ENCODE measurements at regions not wholly inside any gene's neighbourhood (a gene's known extent, or its start where the extent isn't known, plus 50 kb on each side); places are given as distances from the start of the nearest gene placed in this dataset.
"Not testable (repeated sequence)": the region's sequence is repeated elsewhere in the genome, so short reads cannot be mapped to it uniquely, and the experiment has no call there.

DNA sequence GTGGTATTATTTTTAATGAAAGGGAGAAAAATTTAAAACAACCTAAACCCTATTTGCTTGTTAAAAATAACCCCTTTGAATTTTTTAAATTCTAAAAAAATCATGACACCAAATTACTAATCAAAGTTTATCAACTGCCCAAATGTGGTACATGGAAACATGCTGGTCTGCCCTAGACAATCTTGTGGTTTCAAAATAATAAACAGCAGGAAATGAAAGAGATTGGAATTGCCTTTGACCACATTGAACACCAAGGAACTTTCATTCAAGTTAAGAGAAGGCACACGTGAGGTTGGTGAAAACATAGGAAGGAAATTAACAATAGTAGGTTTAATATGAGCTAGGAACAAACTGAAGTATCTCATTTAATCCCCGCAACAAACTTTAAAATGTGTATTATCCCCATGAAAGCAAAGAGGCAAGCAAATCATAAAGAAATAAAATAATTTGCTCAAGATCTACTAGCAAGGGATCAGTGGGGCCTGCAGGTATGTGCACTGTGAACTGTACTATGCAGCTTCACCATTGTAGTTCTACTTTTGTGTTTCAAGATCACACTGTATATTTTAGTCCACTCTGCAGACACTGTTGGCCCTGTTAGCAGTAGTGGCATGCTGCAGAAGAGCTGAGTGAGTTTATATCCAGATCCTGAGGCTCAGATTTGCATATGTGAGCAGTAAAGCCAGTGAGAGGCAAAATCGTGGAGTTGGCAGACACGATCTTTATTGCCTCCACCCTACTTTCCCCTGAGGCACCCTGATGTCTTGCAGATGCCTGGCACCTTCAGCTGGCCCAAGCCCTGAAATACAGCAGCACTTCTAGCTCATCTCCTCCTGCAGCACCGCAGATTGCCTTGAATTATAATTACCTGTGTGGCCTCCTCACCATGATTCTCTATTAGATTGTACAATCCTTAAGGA lies 157.8 kb upstream of the TENT5A start:
- intact Hi-C loops (cut with micrococcal nuclease) = no loop called here

DNA sequence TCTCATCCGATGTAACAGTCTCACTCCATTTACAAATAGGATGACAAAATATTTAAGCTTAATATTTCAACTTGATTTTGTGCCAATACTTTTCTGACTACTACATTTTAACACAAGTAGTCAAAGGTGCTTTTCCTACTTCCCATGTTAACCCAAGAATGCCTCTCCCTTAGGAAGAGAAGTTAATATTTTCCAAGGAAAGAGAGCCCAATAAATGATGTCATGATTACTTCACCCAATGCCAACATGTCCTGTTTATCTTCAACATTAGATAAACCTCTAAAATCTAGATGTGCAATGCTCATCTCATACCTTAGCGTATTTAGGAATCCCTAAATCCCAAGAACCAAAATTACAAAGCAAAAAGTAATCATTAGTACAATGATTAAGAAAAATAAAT lies 156.7 kb upstream of the TENT5A start:
- intact Hi-C loops (cut with micrococcal nuclease) = no loop called here

DNA sequence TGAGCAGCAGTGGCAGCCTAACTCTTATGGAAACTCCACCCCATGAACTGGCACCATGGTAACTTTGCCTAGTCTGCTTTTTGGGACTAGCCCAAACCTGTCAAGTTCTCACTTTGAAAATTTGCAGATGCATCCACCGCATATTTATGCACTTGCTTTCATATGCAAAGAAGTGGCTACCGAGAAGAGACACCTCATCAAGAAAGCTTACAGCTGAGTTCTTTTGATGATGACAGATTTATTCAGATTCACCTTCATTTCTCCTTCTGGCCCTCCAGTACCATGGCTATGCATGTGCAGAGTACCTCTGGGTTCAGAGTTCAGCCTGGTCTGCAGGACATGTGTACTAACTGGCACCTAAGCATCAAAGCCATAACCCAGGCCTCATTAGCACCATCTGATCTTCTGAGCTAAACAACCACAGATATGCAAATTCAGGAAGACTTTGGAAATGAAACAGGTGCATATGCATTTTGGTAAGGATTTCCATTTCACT lies 154.3 kb upstream of the TENT5A start:
- intact Hi-C loops (cut with micrococcal nuclease) = no loop called here

DNA sequence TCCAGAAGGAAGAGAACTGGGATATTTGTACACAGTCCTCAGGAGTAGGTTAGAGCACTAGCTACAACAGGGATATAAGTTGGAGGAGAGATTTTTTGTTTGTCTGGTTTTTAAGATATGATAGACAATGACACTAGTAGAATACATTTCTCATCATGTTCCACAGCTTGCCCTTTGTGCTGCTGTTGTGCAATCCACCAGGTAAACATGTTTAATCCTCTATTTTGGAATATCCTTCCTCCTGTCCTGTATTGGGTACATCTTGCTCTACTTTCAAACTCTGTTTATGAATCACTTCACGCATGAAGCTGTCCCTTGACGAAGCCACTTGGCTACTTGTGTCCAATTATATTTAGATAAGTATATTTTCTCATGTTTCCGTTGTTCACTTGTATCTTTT lies 153.6 kb upstream of the TENT5A start:
- intact Hi-C loops (cut with micrococcal nuclease) = no loop called here

DNA sequence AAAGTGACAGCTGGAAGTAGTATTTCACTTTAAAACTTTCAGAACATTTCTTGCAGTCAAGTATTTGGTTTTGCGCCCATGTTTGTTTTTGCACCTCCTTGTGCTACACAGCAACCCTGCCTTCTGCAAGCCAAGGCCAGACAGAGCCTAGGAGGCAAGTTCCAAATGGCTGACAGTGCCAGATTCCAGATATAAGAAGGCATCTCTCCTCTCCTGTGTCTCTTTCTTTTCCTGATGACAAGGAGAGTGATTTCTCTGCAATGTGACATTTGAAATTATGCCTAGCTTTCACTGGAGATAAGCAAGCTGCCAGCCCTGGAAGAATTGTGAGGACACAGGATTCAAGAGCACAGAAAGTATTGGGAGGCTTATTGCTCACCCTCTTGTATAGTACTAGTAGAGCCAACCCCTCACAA lies 149.1 kb upstream of the TENT5A start:
- intact Hi-C loops (cut with micrococcal nuclease) = no loop called here

DNA sequence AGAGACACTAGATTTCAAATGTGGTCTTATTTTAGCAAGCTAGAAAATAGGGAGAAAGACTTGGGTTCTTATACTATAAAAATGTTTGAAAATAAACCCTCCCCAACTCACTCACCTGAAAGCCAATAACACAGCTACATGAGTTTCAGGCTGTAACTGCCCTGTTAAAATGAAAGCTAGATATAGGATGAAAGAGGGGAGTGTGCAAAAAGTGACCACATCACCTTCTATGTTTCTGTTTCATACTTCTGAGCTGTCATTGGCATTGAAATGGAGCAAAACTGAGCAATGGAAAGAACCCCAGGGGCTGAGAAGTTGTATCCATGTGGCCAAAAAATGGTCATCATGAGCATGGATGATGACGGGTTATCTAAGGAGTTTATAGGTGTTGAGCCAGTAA lies 148.1 kb upstream of the TENT5A start:
- intact Hi-C loops (cut with micrococcal nuclease) = no loop called here

DNA sequence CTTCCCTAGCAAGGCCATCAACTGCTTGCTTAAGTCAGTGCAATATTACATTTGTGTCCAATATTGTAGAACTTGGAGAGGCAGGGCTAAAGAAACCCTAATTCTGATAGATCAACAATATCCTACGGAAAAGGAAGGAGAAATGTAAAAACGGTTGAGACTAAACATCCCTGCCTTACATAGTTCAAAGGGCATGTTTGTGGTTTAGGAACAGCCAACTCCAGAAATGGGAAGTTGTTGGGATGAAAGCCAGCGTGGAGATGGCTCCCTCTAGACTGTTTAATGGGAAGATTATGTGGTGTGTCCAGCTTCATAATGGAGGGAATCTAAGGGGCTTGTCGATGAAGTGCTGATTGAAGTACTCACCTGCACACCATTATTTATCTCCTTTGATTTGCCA lies 145.3 kb upstream of the TENT5A start:
- intact Hi-C loops (cut with micrococcal nuclease) = no loop called here

DNA sequence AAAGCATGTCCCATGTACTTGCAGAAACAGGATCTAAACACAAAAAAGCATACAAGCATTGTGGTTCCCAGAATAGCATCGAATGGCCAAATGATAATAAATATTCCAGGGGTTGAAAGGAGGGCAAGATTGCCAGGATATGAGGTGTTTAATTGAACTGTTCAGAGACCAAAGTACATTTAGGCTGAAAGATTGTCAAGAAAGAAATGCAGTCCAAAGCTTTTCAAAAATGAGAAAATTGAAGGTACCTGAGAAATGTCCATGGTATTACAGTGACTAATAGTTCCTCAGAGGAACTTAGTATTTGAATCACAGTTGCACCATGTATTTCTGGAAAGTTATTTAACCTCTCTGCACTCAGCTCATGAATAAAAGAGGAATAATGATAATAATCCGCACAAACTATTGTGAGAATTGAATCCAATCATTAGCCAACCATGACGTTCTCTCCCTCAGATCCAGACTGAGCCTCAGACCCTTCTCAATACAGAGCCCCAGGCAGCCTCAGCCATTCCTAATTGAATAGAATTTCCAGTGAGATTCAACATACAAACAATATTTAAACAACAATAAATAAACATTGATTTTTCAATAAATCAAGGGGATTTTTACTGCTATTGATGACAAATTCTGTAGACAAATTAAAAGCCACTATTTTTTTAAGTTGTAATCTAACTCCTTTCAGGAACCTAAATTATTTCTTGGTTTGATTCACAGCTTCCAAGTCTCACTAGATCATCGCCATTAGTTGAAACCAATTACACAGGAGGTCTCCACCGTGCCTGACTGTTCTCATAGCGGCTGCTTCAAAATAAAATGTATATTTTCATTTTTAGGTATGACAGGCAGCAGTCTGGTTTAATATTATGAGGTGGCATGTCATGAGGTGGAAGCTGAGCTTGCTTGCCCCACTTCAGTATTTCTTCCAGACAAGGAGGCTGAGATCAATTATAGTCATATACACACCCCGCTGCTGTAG lies 144.3 kb upstream of the TENT5A start:
- intact Hi-C loops (cut with micrococcal nuclease) = no loop called here

DNA sequence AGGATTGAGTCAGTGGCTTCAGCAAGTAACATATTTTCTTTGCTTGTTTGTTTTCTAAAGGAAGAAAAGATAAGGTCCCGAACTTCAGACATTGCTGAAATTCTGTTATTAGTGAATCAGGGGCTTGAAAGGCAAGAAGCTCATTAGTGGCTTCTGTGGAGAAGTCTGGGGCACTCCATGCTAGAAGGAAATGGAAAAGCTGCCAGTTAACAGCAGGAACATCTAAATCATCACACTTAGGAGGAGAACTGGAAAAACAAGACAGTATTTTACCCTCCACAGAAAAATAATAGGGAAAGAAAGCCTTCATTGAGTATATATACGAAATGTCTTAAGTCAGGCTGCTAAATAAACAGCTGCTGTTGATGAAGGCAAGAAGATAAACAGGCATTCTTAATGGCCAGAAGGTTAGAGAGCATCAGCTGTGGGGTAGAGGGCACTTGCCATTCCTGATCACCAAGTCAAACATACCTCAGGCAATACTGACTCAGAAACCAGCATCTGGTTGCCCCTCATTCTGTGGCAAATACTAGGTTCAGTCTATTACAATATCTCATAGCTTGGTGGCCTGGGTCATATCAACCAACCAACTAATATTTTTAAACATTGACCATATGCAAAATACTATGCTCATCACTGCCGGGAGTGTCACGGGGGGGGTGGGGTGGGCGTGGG lies 143.2 kb upstream of the TENT5A start:
- intact Hi-C loops (cut with micrococcal nuclease) = no loop called here

DNA sequence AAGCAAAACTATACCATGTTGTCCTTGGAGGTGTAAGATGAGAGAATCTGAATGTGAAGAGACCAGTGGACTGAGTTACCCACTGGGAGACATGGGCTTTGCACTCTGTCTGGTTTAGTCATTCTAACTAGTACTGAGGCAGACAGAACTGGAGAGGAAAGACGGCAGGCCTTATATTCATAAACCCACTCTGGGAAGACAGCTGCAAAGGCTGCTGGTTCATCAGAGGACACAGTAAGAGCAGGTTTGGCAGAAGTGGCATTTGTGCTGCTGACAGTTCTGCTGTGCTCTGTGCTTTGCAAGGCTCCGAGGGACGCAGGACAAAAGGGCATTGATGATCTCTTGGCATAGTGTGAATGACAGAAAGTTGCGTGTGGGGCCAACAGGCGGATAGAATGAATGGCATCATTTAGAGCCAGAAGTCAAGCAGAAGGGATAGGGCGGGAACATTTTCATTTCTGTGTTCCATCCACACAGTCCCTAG lies 142.3 kb upstream of the TENT5A start:
- intact Hi-C loops (cut with micrococcal nuclease) = no loop called here

DNA sequence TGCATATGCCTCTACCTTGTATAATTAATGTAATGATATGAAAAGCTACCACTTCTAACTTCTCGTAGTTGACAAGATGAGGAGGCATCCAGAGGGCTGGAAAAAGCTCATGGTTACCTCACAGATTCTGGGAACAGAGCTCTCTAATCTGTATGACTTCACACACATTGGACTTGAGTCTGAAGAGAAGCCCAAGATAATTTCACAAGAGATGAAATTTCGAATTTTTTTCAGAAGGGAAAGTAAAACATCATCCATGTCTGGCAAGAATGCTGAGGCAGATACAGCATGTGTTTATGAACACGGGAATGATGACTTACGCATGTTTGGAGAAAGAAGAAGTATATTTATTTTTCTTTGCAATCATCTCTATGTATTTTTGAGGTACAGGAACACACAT lies 141.8 kb upstream of the TENT5A start:
- intact Hi-C loops (cut with micrococcal nuclease) = no loop called here

DNA sequence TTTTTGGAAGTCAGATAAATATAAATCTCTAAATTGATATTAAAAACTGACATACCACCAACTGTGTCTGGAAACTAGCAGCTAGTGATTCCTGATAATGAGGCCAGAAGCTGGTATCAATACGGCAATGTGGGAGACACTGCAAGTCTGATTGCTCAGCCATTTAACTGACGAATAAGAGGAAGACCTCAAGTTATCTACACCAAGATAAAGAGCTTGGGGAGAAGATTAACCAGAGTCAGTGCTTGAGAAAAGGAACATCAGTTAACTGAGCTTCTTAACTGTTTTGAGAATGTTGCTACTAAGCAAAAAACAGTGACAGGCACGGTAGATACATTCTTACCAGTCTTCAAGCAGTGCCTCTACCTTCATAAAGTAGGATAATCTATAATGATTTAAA lies 140.4 kb upstream of the TENT5A start:
- intact Hi-C loops (cut with micrococcal nuclease) = no loop called here

DNA sequence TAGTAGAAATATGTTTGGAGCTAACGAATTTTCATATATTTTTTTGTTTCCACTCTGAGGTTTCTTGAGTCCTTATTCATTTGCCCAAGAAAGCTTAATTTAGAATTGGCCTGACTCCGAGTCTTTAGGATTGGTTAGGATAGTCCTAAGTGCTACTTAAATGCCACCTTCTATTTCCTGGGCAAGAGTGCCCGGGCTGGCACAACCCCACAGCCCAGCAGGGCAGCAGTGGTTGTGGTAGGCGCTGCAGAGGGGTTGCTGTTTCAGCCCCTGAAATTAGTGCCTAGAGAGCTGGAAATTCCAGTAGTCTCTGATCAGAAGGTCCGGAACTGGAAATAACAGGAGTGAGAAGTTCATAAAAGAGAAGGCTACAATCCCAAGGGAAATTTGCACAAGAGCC lies 139.4 kb upstream of the TENT5A start:
- intact Hi-C loops (cut with micrococcal nuclease) = no loop called here

DNA sequence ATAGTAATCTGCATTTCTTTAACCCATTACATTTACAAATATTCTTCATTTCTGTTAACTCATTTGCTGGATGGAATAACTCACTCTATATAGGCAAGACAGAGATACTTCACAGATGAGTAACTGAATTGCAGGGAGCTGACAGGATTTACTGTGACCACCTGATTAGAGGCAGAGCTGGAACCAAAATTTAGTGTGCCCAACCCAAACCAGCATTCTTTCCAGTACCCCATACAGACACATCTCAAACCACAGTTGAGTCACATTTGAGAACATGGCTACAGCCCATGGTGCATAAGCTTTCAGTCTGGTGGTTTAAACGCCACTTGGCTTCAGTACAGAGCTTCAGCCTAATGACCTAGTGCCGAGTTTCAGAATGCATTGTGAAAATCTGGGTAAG lies 138.4 kb upstream of the TENT5A start:
- intact Hi-C loops (cut with micrococcal nuclease) = no loop called here

DNA sequence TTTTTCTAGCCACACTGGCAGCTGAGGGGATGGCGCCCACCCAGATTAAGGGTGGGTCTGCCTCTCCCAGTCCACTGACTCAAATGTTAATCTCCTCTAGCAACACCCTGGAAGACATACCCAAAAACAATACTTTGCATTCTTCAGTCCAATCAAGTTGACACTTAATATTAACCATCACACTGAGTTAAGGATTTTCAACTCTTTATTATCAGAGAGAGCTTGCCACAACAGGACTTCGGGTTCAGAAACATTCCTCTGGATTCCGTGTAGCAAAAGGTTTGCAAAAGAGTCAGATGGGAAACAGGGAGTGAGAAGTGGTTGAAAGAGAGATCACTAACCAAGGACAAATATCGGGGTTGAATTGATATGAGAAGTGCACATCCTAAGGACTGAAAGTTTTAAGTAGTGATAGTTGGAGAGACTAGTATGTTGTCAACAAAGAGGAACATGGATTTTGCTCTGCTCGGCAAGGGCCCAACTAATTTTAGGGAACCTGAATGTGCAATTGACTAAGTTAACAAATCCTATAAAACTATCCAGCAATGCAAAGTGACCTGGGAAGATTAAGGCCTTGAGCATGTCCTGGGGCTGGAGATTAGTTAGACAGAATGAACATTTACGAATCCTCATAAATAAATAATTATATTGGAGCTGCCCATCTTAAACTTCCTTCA lies 137.0 kb upstream of the TENT5A start:
- intact Hi-C loops (cut with micrococcal nuclease) = no loop called here

DNA sequence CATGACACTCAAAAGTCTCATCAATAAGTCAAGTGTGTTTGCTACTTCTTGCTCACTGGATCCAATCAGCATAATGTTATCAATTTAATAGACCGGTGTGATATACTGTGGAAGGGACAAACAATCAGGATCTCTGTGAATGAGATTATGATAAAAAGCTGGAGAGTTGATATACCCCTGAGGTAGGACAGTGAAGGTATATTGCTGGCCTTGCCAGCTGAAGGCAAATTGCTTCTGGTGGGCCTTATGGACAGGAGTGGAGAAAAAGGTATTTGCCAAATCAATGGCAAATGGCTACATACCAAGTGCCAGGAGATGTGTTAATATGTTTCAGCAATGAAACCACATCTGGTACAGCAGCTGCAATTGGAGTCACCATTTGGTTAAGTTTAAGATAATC lies 134.4 kb upstream of the TENT5A start:
- intact Hi-C loops (cut with micrococcal nuclease) = not testable (repeated sequence)

DNA sequence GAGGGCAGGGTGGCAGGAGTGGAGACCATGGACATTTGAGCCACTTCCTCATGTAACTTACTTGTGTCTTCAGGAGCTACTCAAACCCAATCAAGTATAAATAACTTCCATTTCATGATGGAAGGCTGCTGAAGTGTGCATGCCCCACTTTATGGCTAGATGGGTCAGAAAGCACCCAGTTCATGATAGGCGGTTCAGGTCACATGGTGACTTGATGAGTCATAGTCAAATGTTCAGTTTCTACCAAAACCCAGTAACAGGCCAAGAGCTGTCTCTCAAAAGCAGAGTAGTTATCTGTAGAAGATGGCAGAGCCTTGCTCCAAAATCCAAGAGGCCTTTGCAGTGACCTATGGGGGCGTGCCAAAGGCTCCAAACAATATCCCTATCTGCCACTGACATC lies 133.7 kb upstream of the TENT5A start:
- intact Hi-C loops (cut with micrococcal nuclease) = no loop called here

DNA sequence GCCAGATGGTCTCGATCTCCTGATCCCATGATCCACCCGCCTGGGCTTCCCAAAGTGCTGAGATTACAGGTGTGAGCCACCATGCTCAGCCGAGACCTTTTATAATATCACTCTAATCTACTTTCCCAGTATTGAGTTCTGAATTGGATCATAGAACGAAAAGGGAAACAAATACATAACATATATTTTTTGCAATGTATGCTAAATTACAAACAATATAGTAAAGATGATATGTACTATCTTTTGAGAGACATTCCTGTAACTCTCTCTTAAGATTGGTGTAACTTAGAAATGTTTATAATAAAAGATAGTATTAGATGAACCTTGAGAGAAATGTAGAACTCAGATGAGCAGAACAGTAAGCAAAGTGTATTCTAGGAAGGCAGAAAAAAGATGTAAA lies 129.2 kb upstream of the TENT5A start:
- intact Hi-C loops (cut with micrococcal nuclease) = no loop called here

DNA sequence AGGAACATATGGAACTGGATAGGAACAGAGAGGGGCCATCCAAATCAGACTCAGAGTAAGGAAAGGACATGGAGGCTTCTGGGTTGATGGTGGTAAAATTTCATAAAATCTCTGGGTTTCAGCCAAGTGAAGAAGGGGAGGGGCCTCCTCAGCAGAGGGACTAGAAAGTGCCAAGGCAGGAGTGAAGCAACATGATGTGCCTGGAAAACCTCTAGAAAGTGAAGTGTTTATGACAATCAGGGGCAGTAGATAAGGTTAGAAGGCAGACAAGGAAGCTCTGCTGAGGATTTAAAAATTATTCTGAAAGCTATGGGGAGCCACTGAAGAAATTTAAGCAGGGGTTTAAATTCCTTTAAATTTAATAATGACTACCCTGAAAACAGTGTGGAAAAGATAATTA lies 126.0 kb upstream of the TENT5A start:
- intact Hi-C loops (cut with micrococcal nuclease) = no loop called here

DNA sequence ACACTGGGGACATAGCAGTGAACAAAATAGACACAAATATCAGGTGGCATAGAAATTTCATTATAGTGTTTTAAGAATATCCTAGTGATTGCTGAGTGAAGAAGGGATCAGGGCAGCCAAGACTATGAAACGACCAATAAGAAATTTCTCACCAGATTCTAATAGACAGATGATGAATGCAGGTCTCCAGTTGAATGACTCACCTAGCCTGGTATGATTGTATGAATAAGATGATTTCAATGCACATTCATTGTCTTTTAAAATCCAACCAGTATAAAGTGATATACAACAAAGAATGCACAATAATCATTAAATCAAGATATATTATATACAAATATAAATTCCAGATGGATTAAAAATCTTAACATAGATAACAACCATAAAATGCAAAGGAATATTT lies 124.5 kb upstream of the TENT5A start:
- intact Hi-C loops (cut with micrococcal nuclease) = no loop called here

DNA sequence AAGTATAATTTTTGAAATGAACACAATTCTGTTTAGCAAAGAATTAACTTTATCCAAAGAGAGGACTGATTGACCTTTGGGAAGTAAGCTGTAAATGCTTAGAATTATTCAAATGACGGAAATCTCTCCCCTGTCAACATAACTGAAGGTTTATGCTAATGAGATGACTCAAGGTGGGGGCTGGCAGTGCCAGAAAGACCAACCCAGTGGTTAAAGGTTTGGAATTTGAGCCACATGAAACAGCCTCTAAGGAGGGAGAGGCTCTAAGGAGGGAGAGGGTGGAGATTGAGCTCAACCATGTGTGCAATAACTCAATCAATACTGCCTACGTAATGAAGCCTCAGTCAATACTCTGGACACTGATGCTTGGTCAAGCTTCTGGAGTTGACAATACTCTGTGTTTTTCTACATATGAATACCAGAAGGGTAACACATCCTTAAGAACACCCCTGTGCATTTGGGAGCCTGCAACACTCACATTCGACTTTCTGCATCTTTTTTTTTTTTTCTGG lies 123.4 kb upstream of the TENT5A start:
- intact Hi-C loops (cut with micrococcal nuclease) = no loop called here

All from T-helper 1 cell treated with Interleukin-12 subunit alpha and Interleukin-12 subunit beta and Interleukin-4 antibody, amounts not matched to agents 30 ng/mL and 1 ng/mL, for 36 hours (primary cell).